GM18520 (cell line): ENCODE measurements at regions not wholly inside any gene's neighbourhood (a gene's known extent, or its start where the extent isn't known, plus 50 kb on each side); places are given as distances from the start of the nearest gene placed in this dataset.
"Not testable (repeated sequence)": the region's sequence is repeated elsewhere in the genome, so short reads cannot be mapped to it uniquely, and the experiment has no call there.

Experiments used
- ATAC-seq: cut with Tn5 transposase; IDR thresholded peaks from one replicate; pipeline ENCODE4 v1.9.1; 2021; ENCODE audit not compliant: unreplicated experiment

DNA sequence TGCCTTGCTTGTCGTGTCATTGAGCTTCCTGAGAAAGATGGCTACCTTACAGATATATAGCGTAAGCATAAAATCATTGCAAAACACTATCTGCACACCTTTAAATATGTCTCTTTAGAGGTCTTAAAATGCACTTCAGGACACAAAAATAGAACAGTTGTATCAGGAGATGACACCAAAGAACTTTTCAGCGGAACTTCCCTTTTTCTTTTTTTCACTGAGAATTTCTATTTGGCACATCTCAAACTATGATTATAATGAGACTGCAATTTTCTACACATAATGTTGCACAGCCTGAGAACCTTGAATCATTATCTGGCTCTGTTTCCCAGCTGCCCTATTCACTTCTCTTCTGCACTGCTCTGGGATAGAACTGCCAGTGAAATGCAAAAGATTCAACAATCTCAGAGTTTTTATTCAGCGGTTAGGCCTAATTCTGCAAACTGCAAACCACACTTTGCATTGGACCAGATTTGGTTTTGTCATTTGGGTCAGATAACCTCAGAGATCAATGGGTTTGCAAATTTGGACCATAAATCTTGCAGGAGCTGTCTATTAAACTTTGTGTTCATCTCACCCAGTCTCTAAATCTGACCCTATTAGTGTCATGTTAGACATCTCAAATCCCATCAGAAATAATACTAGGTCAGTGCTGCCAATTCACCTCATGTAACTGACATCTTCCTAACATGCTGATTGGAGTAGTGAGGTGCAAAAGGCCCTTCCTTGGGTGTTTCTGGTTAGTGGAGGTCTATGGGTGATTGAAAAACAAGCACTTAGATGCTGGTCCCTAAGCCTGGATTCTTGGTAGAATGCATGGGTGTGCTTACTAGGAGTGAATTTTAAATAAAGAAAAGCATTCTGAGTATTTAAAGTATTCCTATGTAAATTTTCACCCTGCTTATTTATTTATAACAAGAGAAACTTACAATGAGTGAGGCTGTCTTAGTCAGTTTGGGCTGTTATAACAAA lies 382.7 kb downstream of the UTRN start:
- ATAC-seq: no peak

DNA sequence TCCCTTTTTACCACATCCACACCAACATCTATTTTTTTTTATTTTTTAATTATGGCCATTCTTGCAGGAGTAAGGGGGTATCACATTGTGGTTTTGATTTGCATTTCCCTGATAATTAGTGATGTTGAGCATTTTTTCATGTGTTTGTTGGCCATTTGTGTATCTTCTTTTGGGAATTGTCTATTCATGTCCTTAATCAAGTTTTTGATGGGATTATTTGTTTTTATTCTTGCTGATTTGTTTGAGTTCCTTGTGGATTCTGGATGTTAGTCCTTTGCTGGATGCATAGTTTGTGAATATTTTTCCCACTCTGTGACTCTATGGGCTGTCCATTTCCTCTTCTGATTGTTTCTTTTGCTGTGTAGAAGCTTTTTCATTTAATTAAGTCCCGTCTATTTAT lies 385.1 kb downstream of the UTRN start:
- not testable (repeated sequence) for ATAC-seq

DNA sequence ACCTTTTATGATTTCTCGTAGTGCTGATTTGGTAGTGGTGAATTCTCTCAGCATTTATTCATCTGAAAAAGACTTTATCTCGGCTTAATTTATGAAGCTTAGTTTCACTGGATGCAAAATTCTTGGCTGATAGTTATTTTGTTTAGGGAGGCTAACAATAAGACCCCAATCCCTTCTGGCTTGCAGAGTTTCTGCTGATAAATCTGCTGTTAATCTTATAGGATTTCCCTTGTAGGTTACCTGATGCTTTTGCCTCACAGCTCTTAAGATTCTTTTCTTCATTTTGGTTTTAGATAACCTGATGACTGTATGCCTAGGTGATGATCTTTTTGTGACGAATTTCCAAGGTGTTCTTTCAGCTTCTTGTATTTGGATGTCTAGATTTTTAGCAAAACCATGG lies 388.7 kb downstream of the UTRN start:
- no peak for ATAC-seq

DNA sequence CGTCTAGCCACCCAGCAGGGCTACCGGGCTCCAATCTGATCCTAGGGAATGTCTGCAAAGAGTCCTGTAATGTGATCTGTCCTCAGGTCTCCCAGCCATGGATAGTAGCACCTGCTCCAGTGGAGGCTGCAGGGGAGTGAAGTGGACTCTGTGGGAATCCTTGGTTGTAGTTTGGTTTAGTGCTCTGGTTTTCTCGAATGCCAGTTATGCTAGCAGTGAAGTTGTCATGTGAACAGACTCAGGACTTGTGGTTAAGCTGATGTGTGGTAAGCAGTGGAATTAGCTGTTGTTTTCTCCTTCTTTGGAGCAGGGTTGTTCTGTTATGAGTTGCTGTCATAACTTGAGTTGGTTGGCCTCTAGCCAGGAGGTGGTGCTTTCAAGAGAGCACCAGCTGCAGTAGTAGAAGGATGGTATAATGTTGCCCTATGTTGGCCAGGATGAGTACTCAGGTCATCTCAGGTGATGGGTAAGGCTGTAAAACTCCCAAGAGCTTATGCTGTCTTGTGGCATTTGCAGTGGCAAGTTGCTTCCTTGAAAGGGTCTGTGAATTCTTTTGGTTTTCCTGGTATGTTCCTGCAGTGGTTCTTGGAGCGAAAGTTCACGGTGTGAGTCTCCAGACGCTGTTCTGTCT lies 390.2 kb downstream of the UTRN start:
- ATAC-seq: no peak

DNA sequence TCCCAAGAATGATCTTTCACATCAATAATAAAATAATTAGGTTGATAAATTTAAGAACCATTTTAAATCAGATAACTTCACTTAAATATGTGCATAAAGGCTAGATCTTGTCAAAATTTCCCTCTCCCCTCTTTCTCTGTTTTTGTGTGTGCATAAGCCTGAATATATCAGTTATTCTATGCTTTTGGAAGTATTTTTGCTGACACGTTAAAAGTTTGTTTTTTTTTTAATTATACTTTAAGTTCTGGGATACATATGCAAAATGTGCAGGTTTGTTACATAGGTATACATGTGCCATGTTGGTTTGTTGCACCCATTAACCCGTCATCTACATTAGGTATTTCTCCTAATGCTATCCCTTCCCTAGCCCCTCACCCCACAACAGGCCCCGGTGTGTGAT lies 391.2 kb downstream of the UTRN start:
- not testable (repeated sequence) for ATAC-seq

DNA sequence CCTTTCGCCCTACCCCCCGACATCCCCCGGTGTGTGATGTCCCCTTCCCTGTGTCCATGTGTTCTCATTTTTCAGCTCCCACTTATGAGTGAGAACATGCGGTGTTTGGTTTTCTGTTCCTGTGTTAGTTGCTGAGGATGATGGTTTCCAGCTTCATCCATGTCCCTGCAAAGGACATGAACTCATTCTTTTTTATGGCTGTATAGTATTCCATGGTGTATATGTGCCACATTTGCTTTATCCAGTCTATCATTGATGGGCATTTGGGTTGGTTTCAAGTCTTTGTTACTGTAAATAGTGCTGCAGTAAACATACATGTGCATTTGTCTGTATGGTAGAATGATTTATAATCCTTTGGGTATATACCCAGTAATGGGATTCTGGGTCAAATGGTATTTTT lies 392.1 kb downstream of the UTRN start:
- not testable (repeated sequence) for ATAC-seq

DNA sequence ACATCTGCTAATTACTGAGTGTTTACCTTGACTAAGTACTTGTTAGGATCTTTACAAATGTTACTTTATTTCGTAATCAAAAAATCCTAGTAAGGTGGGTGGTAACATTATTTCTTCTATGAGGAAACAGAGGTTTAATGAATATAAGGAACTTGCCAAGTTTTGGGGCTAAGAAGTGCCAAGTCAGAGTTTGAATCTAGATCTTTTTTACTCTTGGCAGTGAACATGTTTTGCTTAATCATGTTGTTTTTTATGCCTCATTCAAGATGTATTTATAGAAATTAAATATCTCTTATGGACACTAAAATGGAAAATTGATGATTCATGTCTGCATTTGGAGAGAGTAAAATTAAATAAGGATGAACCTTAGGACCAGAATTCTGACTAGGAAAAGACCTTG lies 393.7 kb downstream of the UTRN start:
- no peak for ATAC-seq

DNA sequence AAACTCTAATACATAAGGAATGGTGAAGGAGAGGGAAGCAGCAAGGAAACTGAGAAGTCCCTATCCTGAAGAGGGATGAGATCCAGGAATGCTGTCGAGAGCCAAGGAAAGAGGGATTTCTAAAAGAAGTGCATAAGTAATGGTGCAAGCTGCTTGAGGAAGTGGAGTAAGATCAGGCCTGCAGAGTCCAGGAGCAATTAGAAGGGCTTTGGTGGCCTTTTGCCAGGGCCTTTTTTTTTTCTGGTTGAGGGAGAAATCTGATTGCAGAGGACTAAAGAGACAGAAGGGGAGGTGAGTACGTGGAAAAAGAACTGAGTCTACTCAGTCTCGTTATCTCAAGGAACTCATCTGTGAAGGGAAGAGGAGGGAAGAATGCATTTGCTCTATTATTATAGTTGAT lies 396.2 kb downstream of the UTRN start:
- ATAC-seq: no peak

DNA sequence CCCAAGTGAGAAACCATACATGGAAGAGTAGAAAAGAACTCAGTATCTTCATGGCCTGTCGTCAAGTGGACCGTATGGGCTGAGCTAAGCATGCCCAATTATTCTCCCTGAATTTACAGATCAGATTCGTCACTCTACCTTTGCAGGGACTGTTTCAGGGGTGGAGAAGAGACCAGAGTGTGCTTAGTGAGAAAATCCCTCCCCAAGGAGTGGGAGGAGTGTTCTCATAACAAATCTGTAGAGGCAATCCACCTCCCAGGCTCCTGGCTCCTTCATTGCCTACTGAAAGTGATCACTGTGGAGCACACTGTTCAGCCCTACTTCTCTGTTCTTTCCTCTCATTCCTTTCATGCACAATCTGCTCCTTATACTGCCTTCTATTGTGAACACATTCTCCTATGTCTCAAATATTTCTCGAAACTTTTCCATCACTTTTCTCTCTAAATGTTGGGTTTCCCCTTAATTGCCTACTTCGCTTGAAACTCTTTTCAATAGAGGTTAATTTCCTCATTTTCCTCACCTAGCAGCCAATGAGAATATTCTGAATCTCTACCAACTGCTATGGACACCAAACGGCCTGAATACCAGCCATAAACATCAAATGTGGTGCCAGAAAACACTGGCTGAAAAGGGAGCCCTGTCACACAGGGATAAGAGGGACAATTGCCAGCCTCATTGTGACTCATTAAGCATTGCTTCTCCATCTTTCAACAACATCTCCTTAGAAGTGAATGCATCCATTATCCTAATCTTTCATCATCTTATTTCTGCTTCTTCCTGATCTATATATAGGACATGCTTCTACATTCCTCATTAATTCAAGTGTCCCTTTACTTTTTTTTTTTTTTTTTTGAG lies 398.3 kb downstream of the UTRN start:
- no peak for ATAC-seq

DNA sequence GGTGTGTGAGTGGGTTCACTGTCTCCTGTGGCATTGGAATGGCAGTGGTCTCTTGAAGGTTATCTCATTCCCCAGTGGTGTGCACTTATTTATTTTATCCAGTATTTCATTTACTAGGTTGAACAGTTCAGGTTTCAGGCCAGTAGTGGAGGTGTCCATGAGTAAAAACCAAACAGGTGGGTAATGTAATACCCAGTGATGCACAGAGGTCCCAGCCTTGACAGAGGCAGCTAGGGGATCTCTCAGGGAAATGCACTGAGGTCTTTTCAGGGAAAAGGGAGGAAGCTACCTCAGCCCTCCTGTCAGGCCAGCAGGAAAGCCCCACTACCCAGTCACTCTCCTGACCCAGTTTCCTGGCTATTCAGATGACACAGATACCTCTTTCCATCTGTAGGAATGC lies 403.6 kb downstream of the UTRN start:
- ATAC-seq: no peak

DNA sequence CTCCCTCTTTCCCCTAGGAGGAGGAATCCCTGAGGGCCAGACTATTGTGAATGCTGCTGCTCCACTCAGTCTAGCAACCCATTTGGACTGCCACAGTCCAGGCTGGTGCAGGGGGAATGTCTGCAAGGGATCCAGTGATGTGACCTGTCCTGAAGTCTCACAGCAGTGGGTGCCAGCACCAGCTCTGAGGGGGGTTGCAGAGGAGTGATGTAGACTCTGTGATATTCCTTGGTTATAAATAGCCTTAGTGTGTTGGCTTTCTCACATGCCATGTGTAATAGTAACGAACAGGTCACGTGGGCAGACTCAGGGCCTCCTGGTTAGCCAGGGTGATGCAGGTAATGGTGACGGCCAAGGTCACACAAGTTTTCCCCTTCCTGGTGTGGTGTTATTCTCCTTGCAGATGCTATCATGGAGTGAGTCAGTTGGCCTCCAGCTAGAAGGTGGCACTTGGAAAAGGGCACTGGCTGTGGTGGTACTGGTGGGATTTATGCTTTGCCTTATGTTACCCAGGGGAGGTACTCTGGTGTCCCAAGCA lies 404.4 kb downstream of the UTRN start:
- ATAC-seq: no peak

DNA sequence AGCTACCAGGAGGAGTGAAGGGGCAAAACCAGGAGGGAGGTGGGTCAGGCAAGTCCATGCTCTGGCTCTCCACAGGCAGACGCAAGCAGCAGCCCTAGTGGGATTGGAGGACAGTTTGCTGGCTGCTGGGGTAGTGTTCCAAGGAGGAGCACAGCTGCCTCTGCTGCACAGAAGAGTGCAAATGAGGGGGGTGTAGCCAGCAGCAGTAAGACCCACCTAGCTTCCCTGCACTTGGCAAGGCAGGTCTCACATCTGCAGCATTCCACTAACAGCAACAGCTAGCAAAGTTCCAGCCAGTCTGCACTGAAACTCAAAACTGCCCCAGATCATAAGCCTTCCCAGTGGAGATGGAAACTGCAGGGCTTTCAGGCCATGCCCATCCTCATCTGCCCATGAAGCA lies 405.0 kb downstream of the UTRN start:
- no peak for ATAC-seq

DNA sequence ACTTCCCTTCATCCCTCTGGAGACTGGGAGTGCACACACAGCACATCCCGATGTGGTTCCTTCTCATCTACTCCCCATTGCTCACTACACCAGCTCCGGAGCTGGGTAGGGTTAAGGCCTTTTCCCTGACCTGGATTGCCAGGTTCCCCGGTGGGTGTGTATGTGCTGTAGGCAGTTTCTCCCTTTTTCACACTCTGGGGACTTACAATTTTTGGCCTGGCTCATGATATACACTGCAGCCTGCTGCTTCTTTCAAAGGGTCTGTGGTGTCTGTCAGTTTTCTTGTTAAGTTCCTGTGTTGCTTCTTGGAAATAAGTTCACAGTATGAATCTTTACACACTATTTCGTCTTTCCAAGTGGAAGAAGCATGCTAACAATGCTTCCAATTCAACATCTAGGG lies 405.5 kb downstream of the UTRN start:
- ATAC-seq: no peak

DNA sequence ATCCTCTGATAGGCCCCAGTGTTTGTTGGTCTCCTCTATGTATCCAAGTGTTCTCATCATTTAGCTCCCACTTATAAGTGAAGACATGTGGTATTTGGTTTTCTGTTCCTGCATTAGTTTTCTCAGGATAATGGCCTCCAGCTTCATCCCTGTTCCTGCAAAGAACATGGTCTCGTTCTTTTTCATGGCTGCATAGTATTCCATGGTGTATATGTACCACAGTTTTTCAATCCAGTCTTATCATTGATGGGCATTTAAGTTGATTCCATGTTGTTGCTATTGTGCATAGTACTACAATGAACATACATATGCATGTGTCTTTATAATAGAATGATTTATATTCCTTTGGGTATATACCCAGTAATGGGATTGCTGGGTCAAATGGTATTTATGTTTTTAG lies 406.9 kb downstream of the UTRN start:
- ATAC-seq: not testable (repeated sequence)

DNA sequence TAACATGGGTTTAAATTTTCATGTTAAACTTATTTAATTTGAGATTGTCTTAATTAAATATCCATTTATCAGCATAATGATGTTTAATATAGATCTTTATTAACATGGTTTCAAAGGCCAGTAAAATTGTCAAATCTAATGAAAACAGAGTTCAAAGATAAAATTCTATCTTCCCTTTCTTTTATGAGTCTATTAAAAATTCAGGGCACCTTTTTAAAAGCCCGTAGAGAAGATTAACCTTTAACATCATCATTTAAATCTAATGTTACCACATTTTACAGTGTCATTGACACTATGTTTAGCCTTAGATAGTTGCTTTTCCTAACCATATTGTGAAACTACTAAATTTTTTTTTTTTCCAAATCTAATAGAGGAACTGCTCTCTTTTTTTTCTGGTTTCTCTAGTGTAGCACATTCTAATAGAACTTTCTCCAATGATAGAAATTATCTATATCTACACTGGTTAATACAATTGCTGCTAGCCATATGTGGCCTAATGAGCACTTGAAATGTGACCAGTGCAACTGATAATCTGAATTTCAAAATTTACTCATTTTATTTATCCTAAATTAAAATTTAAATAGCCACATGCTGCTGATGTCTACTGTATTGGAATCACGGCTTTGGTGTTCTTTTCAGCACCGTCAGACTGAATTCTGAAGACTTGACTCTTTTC lies 410.9 kb downstream of the UTRN start:
- ATAC-seq: no peak

DNA sequence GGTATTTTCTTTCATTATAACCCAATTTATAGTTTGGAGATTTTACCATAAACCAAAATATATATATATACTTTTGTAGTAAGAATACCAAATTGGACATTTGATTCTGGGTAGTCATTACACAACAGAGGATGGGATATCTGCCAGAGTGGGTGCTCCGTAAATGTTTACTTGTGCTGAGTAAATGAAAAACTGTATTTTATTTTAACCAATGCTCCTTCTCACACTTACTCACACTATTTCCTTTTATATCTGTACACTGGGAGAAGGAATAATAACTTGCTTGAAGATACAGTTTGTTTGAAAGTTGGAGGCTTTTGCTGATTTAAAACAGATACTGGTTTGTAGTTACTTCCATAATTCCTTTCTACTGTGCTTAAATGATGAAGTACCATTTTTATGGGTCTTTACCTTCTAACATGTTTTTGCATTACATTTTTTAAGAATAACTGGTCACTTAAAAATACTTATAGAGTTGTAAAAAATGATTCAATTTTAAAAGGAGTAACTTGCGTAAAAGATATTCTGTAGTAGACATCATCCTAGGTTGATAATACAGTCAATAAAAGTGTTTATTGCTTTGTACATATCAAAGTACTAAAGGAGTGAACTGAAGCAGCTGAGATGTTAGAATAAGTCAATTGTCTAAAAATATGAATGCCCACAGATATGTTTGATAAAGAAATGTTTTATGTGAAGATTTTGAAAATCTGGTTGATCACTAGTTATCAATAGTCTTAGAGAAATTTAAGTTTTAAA lies 411.7 kb downstream of the UTRN start:
- no peak for ATAC-seq

DNA sequence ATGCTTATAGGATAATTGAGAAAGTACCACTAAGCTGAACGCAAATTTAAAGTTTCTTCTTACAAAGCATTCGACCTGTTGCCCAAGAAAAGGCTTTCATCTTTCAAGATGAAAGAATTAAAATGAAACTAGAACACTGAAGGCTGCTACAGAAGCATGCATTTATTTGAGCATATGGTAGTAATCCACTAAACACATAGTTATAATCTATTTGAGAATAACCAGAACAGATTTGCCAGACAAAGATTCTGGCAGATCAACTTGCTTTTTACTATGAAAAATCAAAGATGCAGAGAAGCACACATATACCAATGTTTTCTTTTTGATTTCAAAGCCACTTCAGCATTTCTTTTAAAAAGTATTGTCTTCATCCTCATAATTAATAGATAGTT lies 412.2 kb downstream of the UTRN start:
- no peak for ATAC-seq

DNA sequence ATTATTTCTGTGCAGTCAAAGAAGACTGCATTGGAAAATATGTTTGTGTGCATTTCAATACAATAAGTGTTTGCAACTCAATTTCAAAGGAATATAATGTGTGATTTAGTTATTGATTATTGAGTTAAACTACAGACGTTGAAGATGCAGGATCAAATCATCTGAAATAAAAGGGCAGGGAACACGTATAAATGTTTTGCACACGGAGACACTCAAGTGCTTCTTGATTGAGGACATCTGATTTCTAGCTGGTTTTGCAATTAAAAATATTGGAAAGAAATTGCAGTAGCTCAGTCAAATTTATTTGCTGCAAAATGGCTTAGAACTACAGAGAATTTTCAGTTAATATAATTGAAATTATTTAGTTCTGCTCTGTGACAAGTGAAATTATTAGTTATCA lies 412.7 kb downstream of the UTRN start:
- ATAC-seq: no peak

DNA sequence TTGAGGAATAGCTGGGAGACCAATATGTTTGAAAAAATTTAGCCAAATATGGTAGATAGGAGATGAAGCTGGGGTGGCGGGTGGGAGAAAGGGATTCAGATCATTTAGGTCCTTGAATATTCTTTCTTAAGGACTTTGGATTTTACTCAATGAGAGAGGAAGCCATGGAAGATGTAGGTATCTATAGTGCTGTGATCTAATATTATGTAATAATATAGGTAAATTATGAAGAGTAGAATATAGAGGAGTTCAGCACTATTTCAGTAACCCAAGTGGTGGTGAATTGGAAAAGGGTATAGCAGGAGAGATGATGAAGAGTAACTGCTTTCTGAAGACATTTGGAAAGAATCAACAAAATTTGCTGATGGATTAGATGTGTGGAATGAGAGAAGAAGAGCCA lies 417.6 kb downstream of the UTRN start:
- no peak for ATAC-seq

DNA sequence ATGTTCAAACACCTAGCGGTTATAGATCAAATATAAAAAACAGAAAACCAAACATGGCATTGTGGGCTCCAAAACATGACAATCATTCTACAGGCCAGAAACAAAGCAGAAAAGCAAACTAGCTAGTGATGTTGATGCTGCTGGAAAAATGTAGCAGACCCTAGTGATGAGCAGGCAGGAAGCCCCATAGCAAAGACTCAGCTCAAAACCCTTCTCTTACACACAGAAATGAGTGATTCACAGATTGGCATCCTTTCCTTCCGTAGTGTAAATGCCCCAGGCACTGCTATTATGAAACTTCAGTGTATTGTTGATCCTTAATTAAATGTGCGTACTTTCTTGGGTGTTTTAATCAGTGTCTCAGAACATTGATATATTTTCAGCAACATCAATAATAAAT lies 425.1 kb downstream of the UTRN start:
- no peak for ATAC-seq
